Spinal cord (tissue), 9 donors: ENCODE measurements at regions not wholly inside any gene's neighbourhood (a gene's known extent, or its start where the extent isn't known, plus 50 kb on each side); places are given as distances from the start of the nearest gene placed in this dataset.

Experiments
- DNase-seq, 6 donors: peaks; one replicate each; pipeline versions ENCODE4 v3.0.0 to v3.0.0-alpha.2; 2013 to 2015; ENCODE audit warnings: low spot score in 6 of 6, low read depth in 4 of 6
- H3K27ac ChIP-seq: one replicate; pipeline ENCODE4 v1.5.1; 2013; ENCODE audit warnings: low read depth, low read length, control low read depth
- H3K27me3 ChIP-seq: one replicate; pipeline ENCODE4 v1.6.1; 2013; ENCODE audit warnings: low read length; ENCODE audit not compliant: control insufficient read depth, insufficient read depth
- H3K36me3 ChIP-seq: one replicate; pipeline ENCODE4 v1.6.1; 2013; ENCODE audit warnings: low read length; ENCODE audit not compliant: control insufficient read depth, insufficient read depth
- H3K4me1 ChIP-seq: one replicate; pipeline ENCODE4 v1.6.1; 2013; ENCODE audit warnings: low read length; ENCODE audit not compliant: control insufficient read depth, insufficient read depth
- H3K4me3 ChIP-seq: one replicate; pipeline ENCODE4 v1.5.1; 2013; ENCODE audit warnings: low read depth, low read length, control low read depth
- H3K9me3 ChIP-seq: one replicate; pipeline ENCODE4 v1.6.1; 2013; ENCODE audit warnings: low read length; ENCODE audit not compliant: control insufficient read depth, insufficient read depth
- WGBS: methylation state at CpG from one replicate; pipeline ENCODE4 v1.1.5; 2013; ENCODE audit warnings: missing lambda C conversion rate; ENCODE audit not compliant: insufficient coverage; 5-methylcytosine and 5-hydroxymethylcytosine counted together
- donor health status: healthy.

GRCh38 chr19:27918818-27919217, 1294.1 kb downstream of the UQCRFS1 start:
- H3K4me1 ChIP-seq, result no peaks in the 10 kb centered on the region
- no peak overlapping the region for H3K4me3 ChIP-seq
- H3K36me3 ChIP-seq, result no peaks in the 10 kb centered on the region
- H3K27me3 ChIP-seq, result no peaks in the 10 kb centered on the region
- 50% methylated on average over 1 of the region's 3 CpGs for WGBS
- H3K27ac ChIP-seq, result no peak overlapping the region
- no peaks in the 10 kb centered on the region for H3K9me3 ChIP-seq
- no peak for DNase-seq

- no peak for DNase-seq
- no peaks in the 10 kb centered on the region for H3K36me3 ChIP-seq
- H3K27me3 ChIP-seq, result no peaks in the 10 kb centered on the region
- WGBS, result 84% methylated on average over 10 of the region's 19 CpGs
- H3K4me1 ChIP-seq, result no peaks in the 10 kb centered on the region
- no peaks in the 10 kb centered on the region for H3K9me3 ChIP-seq
- H3K4me3 ChIP-seq, result no peak overlapping the region
- H3K27ac ChIP-seq, result no peak overlapping the region
Measured at GRCh38 chr19:27911122-27911898, 1301.6 kb downstream of the UQCRFS1 start.

GRCh38 chr19:27909861-27910260, 1303.1 kb downstream of the UQCRFS1 start:
- H3K9me3 ChIP-seq, result no peaks in the 10 kb centered on the region
- WGBS, result 90% methylated on average over 26 of the region's 29 CpGs
- no peak for DNase-seq

GRCh38 chr19:27909185-27909840, 1303.6 kb downstream of the UQCRFS1 start:
- Histone ChIP-seq H3K36me3 (no peaks in the 10 kb centered on the region), H3K9me3 (no peaks in the 10 kb centered on the region), H3K27me3 (no peaks in the 10 kb centered on the region), H3K4me1 (peaks cover 8% of the 10 kb centered on the region), H3K4me3 (no peak overlapping the region), H3K27ac (no peak overlapping the region)
- WGBS, result 76% methylated on average over 40 of the region's 40 CpGs
- DNase-seq, result no peak

More at GRCh38 chr19:27909861-27910260, 1303.1 kb downstream of the UQCRFS1 start:
- H3K36me3 ChIP-seq, result no peaks in the 10 kb centered on the region
- no peak overlapping the region for H3K4me3 ChIP-seq
- H3K4me1 ChIP-seq, result peaks cover 8% of the 10 kb centered on the region
- H3K27me3 ChIP-seq, result no peaks in the 10 kb centered on the region
- H3K27ac ChIP-seq, result no peak overlapping the region

GRCh38 chr19:27906081-27906480, 1306.9 kb downstream of the UQCRFS1 start:
- Histone ChIP-seq H3K27me3 (no peaks in the 10 kb centered on the region), H3K4me3 (no peak overlapping the region), H3K4me1 (peaks cover 8% of the 10 kb centered on the region), H3K27ac (no peak overlapping the region), H3K36me3 (no peaks in the 10 kb centered on the region), H3K9me3 (no peaks in the 10 kb centered on the region)
- peak in 1 of 6 donors; percentile 4 for DNase-seq
- no CpG with 5 or more reads among the region's 4 CpGs for WGBS

GRCh38 chr19:27905074-27905473, 1307.9 kb downstream of the UQCRFS1 start:
- Histone ChIP-seq H3K27me3 (no peaks in the 10 kb centered on the region), H3K36me3 (no peaks in the 10 kb centered on the region), H3K27ac (no peak overlapping the region), H3K9me3 (no peaks in the 10 kb centered on the region), H3K4me3 (no peak overlapping the region), H3K4me1 (peaks cover 8% of the 10 kb centered on the region)
- DNase-seq, result no peak

- 76% methylated on average over 3 of the region's 3 CpGs for WGBS
- peaks cover 8% of the 10 kb centered on the region for H3K4me1 ChIP-seq
- no peak overlapping the region for H3K4me3 ChIP-seq
- H3K36me3 ChIP-seq, result no peaks in the 10 kb centered on the region
- H3K9me3 ChIP-seq, result no peaks in the 10 kb centered on the region
- no peak overlapping the region for H3K27ac ChIP-seq
- DNase-seq, result no peak
- H3K27me3 ChIP-seq, result no peaks in the 10 kb centered on the region
Measured at GRCh38 chr19:27901078-27901477, 1311.9 kb downstream of the UQCRFS1 start.

- H3K9me3 ChIP-seq, result no peaks in the 10 kb centered on the region
- no peak overlapping the region for H3K4me3 ChIP-seq
- DNase-seq, result no peak
- H3K4me1 ChIP-seq, result no peaks in the 10 kb centered on the region
- H3K27ac ChIP-seq, result no peak overlapping the region
- WGBS, result 89% methylated on average over 1 of the region's 1 CpG
- no peaks in the 10 kb centered on the region for H3K36me3 ChIP-seq
- no peaks in the 10 kb centered on the region for H3K27me3 ChIP-seq
Measured at GRCh38 chr19:27896091-27896490, 1316.9 kb downstream of the UQCRFS1 start.

- no peaks in the 10 kb centered on the region for H3K9me3 ChIP-seq
- 66% methylated on average over 10 of the region's 12 CpGs for whole genome bisulfite sequencing
- H3K27me3 ChIP-seq, result no peaks in the 10 kb centered on the region
Measured at GRCh38 chr19:27894906-27895754, 1317.8 kb downstream of the UQCRFS1 start.

More at GRCh38 chr19:27894906-27895754, 1317.8 kb downstream of the UQCRFS1 start:
- DNase-seq, result no peak
- Histone ChIP-seq H3K4me3 (no peak overlapping the region), H3K36me3 (no peaks in the 10 kb centered on the region), H3K27ac (no peak overlapping the region), H3K4me1 (no peaks in the 10 kb centered on the region)
